Ishikawa (cell line): ENCODE measurements at regions not wholly inside any gene's neighbourhood (a gene's known extent, or its start where the extent isn't known, plus 50 kb on each side); places are given as distances from the start of the nearest gene placed in this dataset.

Experiments
- CEBPB ChIP-seq: IDR thresholded peaks from 2 replicates; pipeline ENCODE4 v1.6.1; 2012
- CREB1 ChIP-seq: IDR thresholded peaks from 2 replicates; pipeline ENCODE4 v1.6.1; 2012; ENCODE audit warnings: low read depth
- EGR1 ChIP-seq: IDR thresholded peaks from 2 replicates; pipeline ENCODE4 v1.6.1; 2012
- EP300 ChIP-seq: IDR thresholded peaks from 2 replicates; pipeline ENCODE4 v1.6.1; 2012; ENCODE audit warnings: borderline replicate concordance
- NFIC ChIP-seq: IDR thresholded peaks from 2 replicates; pipeline ENCODE4 v1.6.1; 2012
- TAF1 ChIP-seq: IDR thresholded peaks from 2 replicates; pipeline ENCODE4 v1.6.1; 2012; ENCODE audit warnings: low read depth, mild to moderate bottlenecking
- TCF12 ChIP-seq: IDR thresholded peaks from 2 replicates; pipeline ENCODE4 v1.6.1; 2012; ENCODE audit warnings: low read depth
- YY1 ChIP-seq: IDR thresholded peaks from 2 replicates; pipeline ENCODE4 v1.6.1; 2012; ENCODE audit warnings: low read depth
- TF ChIP-seq, protein P1 (sequence below): IDR thresholded peaks from 2 replicates; pipeline ENCODE4 v1.6.1; 2012
- TF ChIP-seq, protein P2 (sequence below): IDR thresholded peaks from 2 replicates; pipeline ENCODE4 v1.6.1; 2012

DNA sequence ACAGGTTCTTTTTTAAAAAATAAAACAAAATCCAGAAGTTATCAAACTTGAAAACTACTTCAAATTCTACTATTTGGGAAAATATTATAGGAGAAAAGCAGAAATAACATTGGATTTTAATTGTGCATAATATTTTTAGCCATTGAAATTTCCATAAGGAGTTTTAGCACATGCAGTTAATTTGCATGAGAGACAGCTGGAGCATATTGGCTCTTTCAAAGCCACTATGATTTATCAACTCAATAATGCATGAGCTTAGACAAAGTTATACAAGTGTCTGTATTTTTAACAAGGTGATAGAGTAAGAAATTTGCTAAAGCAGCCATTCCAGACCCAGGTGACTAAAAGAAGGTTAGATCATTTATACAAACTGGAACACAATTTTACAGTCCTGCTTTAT lies 189.0 kb upstream of the TFAP2D start:
- TF ChIP-seq EGR1: no peak
- TF ChIP-seq YY1: no peak
- no peak for TF ChIP-seq TAF1
- no peak for TF ChIP-seq EP300
- no peak for TF ChIP-seq NFIC
- TF ChIP-seq TCF12: no peak
- TF ChIP-seq, protein P1, sequence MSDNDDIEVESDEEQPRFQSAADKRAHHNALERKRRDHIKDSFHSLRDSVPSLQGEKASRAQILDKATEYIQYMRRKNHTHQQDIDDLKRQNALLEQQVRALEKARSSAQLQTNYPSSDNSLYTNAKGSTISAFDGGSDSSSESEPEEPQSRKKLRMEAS: no peak
- TF ChIP-seq, protein P2, sequence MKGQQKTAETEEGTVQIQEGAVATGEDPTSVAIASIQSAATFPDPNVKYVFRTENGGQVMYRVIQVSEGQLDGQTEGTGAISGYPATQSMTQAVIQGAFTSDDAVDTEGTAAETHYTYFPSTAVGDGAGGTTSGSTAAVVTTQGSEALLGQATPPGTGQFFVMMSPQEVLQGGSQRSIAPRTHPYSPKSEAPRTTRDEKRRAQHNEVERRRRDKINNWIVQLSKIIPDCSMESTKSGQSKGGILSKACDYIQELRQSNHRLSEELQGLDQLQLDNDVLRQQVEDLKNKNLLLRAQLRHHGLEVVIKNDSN: no peak
- no peak for TF ChIP-seq CREB1
- no peak for TF ChIP-seq CEBPB
